GM19351 (cell line): ENCODE measurements at regions not wholly inside any gene's neighbourhood (a gene's known extent, or its start where the extent isn't known, plus 50 kb on each side); places are given as distances from the start of the nearest gene placed in this dataset.
"Not testable (repeated sequence)": the region's sequence is repeated elsewhere in the genome, so short reads cannot be mapped to it uniquely, and the experiment has no call there.

Experiments
- ATAC-seq: cut with Tn5 transposase; IDR thresholded peaks from one replicate; pipeline ENCODE4 v1.9.1; 2021; ENCODE audit warnings: mild to moderate bottlenecking, moderate library complexity; ENCODE audit not compliant: unreplicated experiment

DNA sequence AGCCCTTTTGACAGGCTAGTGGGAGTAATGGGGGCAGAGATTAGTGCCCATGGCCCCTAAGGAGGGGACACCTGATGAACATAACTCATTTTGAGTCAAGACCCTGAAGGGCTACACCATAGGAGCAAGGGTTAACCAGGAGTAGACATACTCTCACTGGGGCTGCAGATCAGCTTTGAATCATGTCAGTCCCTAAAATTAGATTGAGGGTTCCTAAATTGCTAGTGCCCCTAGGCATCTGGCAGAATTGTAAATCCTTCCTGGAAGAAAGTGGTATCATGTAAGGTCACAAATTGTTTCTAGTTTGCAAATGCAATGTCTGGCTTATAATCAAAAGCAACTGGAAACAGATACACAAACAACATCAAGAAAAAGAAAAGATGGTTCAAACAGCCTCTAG lies 52.1 kb upstream of the LRRC37A2 start:
- ATAC-seq, result not testable (repeated sequence)

GRCh38 chr17:46455069-46455468 lies 57.2 kb upstream of the LRRC37A2 start:
- ATAC-seq, result not testable (repeated sequence)

DNA sequence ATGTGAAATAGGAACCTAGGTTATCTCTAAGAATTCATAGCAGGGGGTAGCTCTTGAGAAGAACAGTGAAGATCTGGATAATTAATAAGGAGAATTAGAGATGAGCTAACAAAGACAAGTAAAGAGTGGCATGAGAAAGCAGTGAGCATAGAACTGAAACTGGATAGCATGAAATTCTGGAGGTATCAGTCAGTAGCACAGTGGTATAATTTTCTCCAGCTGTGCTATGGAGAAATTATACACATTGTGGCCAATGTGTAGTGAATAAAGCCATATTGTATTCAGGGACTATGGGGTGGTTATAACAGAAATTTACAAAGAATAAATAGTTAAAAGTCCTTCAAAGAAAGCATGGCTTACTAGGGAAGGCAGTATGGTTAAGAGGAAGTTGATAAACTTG lies 57.7 kb upstream of the LRRC37A2 start:
- ATAC-seq, result not testable (repeated sequence)

DNA sequence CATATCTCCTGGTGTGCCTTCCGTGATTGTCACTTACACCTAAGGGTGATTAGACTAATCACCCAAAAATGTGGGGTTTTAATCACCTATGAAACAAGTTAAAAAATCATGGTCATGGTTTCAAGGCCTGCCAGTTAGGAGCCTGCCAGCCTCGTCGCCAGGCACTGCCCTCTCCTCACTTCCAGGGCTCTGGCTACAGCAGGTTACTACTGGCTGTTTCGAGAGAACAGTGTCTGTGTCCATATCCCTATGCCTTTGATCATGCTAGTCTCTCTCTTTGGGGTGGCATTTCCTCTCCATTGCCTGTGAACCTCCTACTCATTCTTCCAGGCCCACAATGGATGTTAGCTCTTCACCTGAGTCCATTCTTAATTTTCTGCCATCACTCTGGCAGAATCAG lies 59.2 kb upstream of the LRRC37A2 start:
- ATAC-seq, result not testable (repeated sequence)

- not testable (repeated sequence) for ATAC-seq
Measured at GRCh38 chr17:46445849-46446248, 66.4 kb upstream of the LRRC37A2 start.

DNA sequence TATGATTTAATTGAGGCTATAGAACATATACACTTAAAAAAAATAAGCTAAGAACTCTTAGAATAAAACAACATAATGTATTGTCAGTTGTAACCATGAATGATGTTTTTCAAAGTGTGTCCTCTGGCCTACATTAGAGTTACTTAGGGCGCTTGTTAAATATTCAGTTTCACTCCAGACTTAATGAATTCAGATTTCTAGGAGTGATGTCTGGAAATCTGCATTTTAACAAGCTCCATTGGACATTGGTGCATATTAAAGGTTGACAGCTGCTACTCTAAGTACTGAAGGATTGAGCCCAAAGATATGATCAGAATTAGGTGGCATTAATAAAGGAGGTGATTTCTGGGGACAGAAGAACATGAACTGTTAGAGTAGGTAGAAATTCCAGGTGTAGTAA lies 66.9 kb upstream of the LRRC37A2 start:
- not testable (repeated sequence) for ATAC-seq

DNA sequence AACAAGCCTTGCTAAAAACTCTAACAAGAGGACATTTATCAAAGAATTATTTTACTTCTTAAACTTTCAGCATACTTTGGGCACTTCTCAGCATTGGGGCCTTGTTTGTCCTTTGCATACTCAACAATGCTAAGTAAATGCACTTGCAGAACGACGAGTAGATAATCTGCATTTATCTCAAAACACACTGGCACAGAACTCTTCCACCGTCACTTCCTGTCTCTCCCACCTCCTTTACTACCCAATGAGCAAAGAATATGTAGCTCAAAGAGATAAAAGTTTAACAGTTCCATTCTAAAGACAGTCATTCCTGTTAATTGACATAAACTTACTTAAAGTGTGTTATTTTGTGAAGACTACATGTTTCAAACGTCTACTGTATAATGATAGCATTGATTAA lies 70.1 kb upstream of the LRRC37A2 start:
- ATAC-seq, result not testable (repeated sequence)

DNA sequence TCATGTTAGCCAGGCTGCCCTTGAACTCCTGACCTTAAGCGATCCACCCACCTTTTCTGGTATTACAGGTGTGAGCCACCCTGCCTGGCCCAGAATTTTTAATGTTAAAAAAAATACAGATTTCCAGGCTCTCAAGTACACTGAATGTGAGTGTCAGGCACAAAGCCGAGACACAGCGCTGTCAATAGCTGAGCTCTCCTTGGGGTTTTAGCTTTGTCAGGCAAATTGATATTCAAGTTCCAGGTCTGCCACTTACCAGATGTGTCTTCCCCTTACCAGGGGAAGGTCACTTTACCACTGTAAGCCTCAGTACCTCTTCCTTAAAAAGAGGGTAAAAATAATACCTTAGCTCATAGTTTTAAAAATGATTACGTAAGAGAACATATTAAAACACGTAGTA lies 71.6 kb upstream of the LRRC37A2 start:
- ATAC-seq, result not testable (repeated sequence)

DNA sequence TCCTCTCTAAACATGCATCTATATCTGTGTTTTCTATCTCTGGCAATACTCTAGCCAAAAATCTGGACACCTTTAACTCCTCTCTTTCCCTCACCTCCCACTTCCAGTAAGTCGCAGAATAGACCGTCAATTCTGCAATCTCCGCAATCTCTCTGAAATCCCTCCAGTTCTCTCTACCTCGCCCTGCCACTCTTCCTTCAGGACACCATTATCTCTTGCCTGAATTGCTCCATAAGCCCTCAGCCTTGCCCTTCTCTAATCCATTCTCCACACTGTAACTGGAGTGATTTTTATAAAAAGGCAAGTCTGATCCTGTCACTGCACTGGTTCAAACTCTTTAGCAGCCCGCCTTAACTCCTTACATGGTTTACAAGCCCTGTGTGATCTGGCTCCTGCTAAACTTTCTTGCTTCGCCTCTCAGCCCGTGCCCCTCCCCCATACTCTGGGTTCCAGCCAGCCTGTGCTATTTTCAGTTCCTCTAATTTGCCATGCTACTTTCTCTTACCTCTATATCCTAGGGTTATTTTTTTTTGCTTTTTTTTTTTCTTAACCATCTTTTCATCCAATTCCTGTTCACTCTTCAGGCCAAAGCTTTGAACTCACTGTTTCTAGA lies 73.0 kb upstream of the ARL17B start:
- peak; percentile 53 for ATAC-seq

DNA sequence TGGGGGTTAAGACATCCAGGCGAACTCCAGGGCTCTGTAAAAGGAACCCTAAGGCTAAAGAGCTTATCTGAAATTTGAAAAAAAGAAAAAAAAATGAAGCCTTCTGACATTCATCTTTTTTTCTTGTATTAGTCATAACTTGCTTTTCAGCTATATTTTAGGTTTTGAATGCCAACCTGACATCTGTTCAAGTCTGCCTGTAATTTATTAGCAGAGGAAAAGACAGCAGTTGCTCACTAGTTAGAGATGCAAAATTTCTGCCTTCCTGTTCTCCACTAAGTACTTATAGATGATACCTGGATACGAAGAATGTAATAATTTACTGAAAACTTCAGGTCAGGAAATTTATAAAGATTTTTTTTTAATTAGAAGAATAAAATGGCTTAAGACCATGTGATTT lies 68.7 kb upstream of the ARL17B start:
- not testable (repeated sequence) for ATAC-seq

- ATAC-seq, result not testable (repeated sequence)
Measured at GRCh38 chr17:46429675-46430074, 68.1 kb upstream of the ARL17B start.

DNA sequence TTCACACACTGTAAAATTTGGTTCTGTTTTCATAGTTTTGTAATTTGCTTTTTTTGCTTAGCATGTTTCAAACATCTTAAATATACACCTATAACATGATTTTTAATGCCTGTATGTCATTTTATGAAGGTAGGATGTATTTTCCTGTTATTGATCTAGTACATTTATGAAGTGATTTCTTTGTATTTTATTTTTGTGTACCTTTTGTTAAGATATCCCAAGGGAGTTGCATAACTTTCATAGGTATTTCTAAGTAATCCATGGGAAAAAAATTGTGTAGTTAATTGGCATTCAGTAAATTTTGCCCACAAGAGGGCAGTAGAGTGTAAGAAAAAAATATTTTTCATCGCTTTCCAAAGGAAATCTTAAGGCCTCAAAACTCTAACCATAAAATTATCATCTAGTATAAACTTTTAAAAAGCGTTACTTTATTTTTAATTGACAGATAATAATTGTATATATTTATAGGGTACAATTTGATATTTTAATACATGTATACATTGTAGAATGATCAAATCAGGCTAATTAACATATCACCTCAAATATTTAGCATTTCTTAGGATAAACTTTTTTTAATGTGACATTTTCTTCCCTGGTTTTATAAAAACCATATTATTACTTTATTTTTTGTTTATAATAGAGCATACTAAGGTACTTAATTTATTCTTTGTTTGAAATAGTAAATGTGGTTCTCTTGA lies 62.8 kb upstream of the ARL17B start:
- not testable (repeated sequence) for ATAC-seq

DNA sequence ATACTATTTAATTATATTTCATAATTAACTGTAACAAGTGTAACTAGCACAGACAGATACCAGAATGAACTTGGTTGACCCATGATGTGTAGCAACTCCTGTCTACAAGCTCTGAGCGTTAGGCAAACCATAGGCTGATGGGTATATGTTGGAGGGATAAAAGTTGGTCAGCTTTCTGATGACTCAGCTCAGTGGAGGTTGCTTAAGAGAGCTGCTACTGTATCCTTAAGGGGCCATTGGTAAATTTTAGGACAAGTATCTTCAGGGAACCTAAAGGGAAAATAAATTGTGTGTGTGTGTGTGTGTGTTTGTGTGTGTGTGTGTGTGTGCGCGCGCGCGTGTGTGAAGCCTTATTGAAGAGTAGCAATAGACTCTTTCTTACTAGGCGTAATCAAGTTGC lies 56.3 kb upstream of the ARL17B start:
- not testable (repeated sequence) for ATAC-seq

- not testable (repeated sequence) for ATAC-seq
Measured at GRCh38 chr17:46417261-46417660, 55.7 kb upstream of the ARL17B start.

DNA sequence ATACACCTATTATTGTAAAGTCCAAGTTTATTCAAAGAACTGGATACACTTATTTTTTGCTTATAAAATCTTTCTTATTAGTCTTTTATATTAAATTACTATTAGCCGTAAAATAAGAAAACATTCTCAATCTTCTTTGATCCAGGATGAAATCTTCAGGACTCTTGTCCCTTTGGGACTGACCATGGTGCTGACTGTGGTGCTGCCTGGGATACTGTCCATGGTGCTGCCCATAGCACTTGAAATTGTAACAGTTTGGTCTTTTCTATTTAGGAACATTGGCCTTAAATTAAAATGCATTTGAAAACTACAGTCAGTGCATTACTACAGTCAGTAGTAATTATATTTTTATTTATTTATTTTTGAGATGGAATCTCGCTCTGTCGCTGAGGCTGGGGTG lies 53.0 kb upstream of the ARL17B start:
- ATAC-seq, result not testable (repeated sequence)

GRCh38 chr17:46412156-46412555 lies 50.6 kb upstream of the ARL17B start:
- ATAC-seq, result not testable (repeated sequence)

DNA sequence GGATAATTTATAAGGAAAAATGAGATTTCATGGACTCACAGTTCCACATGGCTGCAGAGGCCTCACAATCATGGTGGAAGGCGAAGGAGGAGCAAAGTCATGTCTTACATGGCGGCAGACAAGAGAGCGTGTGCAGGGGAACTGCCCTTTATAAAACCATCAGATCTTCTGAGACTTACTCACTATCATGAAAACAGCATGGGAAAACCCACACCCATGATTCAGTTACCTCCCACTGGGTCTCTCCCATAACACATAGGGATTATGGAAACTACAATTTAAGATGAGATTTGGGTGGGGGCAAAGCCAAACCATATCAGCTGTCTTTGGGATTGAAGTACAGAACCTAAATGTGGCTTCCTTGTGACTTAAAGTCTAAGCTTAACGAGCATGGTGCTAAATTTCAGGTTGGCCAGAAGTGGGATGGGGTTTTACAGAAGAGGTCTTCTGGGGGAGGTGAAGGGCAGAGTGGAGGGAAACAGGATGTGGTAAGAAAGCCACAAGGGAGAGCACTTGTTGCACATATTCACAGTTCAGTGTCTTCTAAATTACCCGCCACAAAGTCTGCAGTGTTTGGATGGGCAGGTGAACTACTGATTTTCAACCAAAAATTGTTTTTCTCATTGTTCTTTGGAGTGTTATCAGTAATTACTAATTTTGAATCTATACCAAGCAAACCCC lies 49.7 kb upstream of the ARL17B start:
- ATAC-seq, result not testable (repeated sequence)
